SK-N-SH (cell line): ENCODE measurements at regions not wholly inside any gene's neighbourhood (a gene's known extent, or its start where the extent isn't known, plus 50 kb on each side); places are given as distances from the start of the nearest gene placed in this dataset.

ENCODE experiments used
- CTCF ChIP-seq: fragments of 200-600 bp; sonication (generic); IDR thresholded peaks from 2 replicates; pipeline ENCODE4 v1.6.1; 2017; ENCODE audit warnings: antibody characterized with exemption, mild to moderate bottlenecking, moderate library complexity
- ZBTB33 ChIP-seq: IDR thresholded peaks from 2 replicates; pipeline ENCODE4 v1.4.0; 2012; ENCODE audit warnings: low read depth, borderline replicate concordance

- TF ChIP-seq ZBTB33, result no peak
- TF ChIP-seq CTCF, result no peak
These were observed 104.3 kb upstream of the AHI1 start for GRCh38 chr6:135601857-135602256.
